Fibroblast of the conjunctiva (primary cell): ENCODE measurements at regions not wholly inside any gene's neighbourhood (a gene's known extent, or its start where the extent isn't known, plus 50 kb on each side); places are given as distances from the start of the nearest gene placed in this dataset.
A peak's percentile ranks its signal among the peaks of the same experiment; 100 is the strongest.

Experiments
- DNase-seq: peaks from one replicate; pipeline ENCODE4 v3.0.0-alpha.2; 2010; ENCODE audit warnings: low read depth

GRCh38 chr13:48891586-48891985 is 84.1 kb upstream of the FNDC3A start:
- no peak for DNase-seq

- peak; percentile 65 for DNase-seq
Observed at GRCh38 chr13:48892053-48892687, 83.5 kb upstream of the FNDC3A start.

GRCh38 chr13:48892688-48893075 is 83.0 kb upstream of the FNDC3A start:
- DNase-seq, result no peak

GRCh38 chr13:48896312-48896711 is 79.4 kb upstream of the FNDC3A start:
- DNase-seq, result no peak

GRCh38 chr13:48901781-48902180 is 73.9 kb upstream of the FNDC3A start:
- DNase-seq, result no peak

- DNase-seq, result peak; percentile 69
Observed at GRCh38 chr13:48902368-48902767, 73.3 kb upstream of the FNDC3A start.

- no peak for DNase-seq
Observed at GRCh38 chr13:48904668-48905290, 70.9 kb upstream of the FNDC3A start.

- no peak for DNase-seq
Observed at GRCh38 chr13:48906200-48906599, 69.5 kb upstream of the FNDC3A start.

- peak; percentile 42 for DNase-seq
Observed at GRCh38 chr13:48908381-48909055, 67.2 kb upstream of the FNDC3A start.

- DNase-seq, result no peak
Observed at GRCh38 chr13:48909056-48909389, 66.7 kb upstream of the FNDC3A start.

GRCh38 chr13:48910686-48911085 is 65.0 kb upstream of the FNDC3A start:
- DNase-seq, result no peak

- no peak for DNase-seq
Observed at GRCh38 chr13:48919751-48920150, 56.0 kb upstream of the FNDC3A start.

GRCh38 chr13:48920730-48921129 is 55.0 kb upstream of the FNDC3A start:
- DNase-seq, result no peak

GRCh38 chr13:48923376-48923775 is 52.3 kb upstream of the FNDC3A start:
- no peak for DNase-seq

- DNase-seq, result no peak
Observed at GRCh38 chr13:48925001-48925400, 50.7 kb upstream of the FNDC3A start.
